ENCODE measurements at regions not wholly inside any gene's neighbourhood (a gene's known extent, or its start where the extent isn't known, plus 50 kb on each side); places are given as distances from the start of the nearest gene placed in this dataset.

GRCh38 chr2:13334545-13334944 is 617.8 kb downstream of the TRIB2 start:
- Histone ChIP-seq H2BK120ac (replicated peaks; ENCODE audit: low read depth, low read length) (no peak overlapping the region), H2BK15ac (ENCODE audit: low read length) (no peak overlapping the region), H2AK5ac (ENCODE audit: low read depth, low read length) (no peak overlapping the region), H2BK5ac (ENCODE audit: low read depth, low read length) (no peak overlapping the region), H2BK20ac (ENCODE audit: low read length) (no peak overlapping the region), H3K56ac (replicated peaks; ENCODE audit: insufficient read length, low read depth, low read length) (no peak overlapping the region), H3K4me1 (replicated peaks in 1 of 4; ENCODE audit: control insufficient read depth in 3 of 4, insufficient read depth in 4 of 4, low read length in 3 of 4) (no peaks in the 10 kb centered on the region), H3K36me3 (ENCODE audit: control insufficient read depth in 2 of 4, insufficient read depth in 4 of 4, low read length in 3 of 4) (no peaks in the 10 kb centered on the region), H3K23me2 (ENCODE audit: low read depth, low read length) (no peaks in the 10 kb centered on the region), H3K79me1 (ENCODE audit: low read depth, low read length) (no peaks in the 10 kb centered on the region), H3K18ac (ENCODE audit: extremely low read depth, low read length) (no peak overlapping the region), H3K23ac (ENCODE audit: insufficient read length) (no peak overlapping the region), H3K27me3 (replicated peaks in 1 of 4; ENCODE audit: control insufficient read depth in 3 of 4, extremely low read depth in 1 of 4, insufficient read depth in 3 of 4, low read length in 3 of 4) (no peaks in the 10 kb centered on the region), H2AFZ (ENCODE audit: low read length) (no peak overlapping the region), H3K9ac (replicated peaks in 1 of 4; ENCODE audit: extremely low read depth in 1 of 4, low read depth in 3 of 4, low read length in 3 of 4) (no peak overlapping the region), H3K79me2 (ENCODE audit: control insufficient read depth in 1 of 2, insufficient read depth in 2 of 2, low read length in 2 of 2) (no peaks in the 10 kb centered on the region), H4K91ac (replicated peaks; ENCODE audit: insufficient read length, low read length) (no peak overlapping the region), H4K20me1 (replicated peaks in 1 of 2; ENCODE audit: control insufficient read depth in 1 of 2, insufficient read depth in 2 of 2, low read length in 2 of 2) (no peaks in the 10 kb centered on the region), H3K4me3 (ENCODE audit: extremely low read depth in 1 of 4, insufficient read depth in 2 of 4, low read depth in 3 of 4, low read length in 4 of 4) (no peak overlapping the region), H4K5ac (ENCODE audit: insufficient read length, low read depth, low read length) (no peak overlapping the region), H3K9me3 (ENCODE audit: insufficient read depth in 2 of 2, low read depth in 1 of 2, low read length in 1 of 2) (peaks cover 5 to 13% of the 10 kb centered on the region in 2 experiments; a peak in 1 of 4 replicates), H3K27ac (ENCODE audit: low read depth, low read length) (no peak overlapping the region), H3K4ac (replicated peaks; ENCODE audit: insufficient read length, low read depth, low read length) (no peak overlapping the region), H3K4me2 (ENCODE audit: insufficient read depth in 1 of 2, low read depth in 2 of 2, low read length in 2 of 2) (no peak overlapping the region), H3K14ac (ENCODE audit: insufficient read length) (no peak overlapping the region), H2BK12ac (ENCODE audit: low read depth, low read length) (no peak overlapping the region), H4K8ac (ENCODE audit: extremely low read depth, insufficient read depth, low read length) (no peak overlapping the region)
- no peak for FAIRE-seq
- DNase-seq (ENCODE audit: low read depth in 1 of 2, low spot score in 2 of 2): no peak
- ChIA-PET POLR2A (ENCODE audit: partially characterized antibody) (no interaction called here), CTCF (ENCODE audit: partially characterized antibody) (no interaction called here)
- no peak for TF ChIP-seq CBX8 (IDR thresholded peaks at IDR 0.05; ENCODE audit: borderline replicate concordance, low read depth, low read length)
- TF ChIP-seq SIN3A (conservative IDR thresholded peaks at IDR 0.05 in 1 of 2, IDR thresholded peaks at IDR 0.05 in 1 of 2; ENCODE audit: low read depth in 1 of 2, low read length in 2 of 2): no peak
- TF ChIP-seq TAF1 (IDR thresholded peaks at IDR 0.05; ENCODE audit: low read depth, low read length): no peak
- TF ChIP-seq YY1 (IDR thresholded peaks at IDR 0.05; ENCODE audit: low read depth, low read length): no peak
- TF ChIP-seq TEAD4 (IDR thresholded peaks at IDR 0.05; ENCODE audit: low read depth, low read length): no peak
- TF ChIP-seq RAD21 (IDR thresholded peaks at IDR 0.05 in 1 of 2, conservative IDR thresholded peaks at IDR 0.05 in 1 of 2; ENCODE audit: low read depth in 2 of 2, low read length in 2 of 2): no peak
- no peak for TF ChIP-seq CTCF (IDR thresholded peaks at IDR 0.05; ENCODE audit: control extremely low read depth in 1 of 3, insufficient read depth in 1 of 3, low read depth in 1 of 3, low read length in 3 of 3)
- TF ChIP-seq MAFK (IDR thresholded peaks at IDR 0.05; ENCODE audit: low read depth, low read length): no peak
- TF ChIP-seq HDAC6 (IDR thresholded peaks at IDR 0.05; ENCODE audit: low read depth, low read length): no peak
- TF ChIP-seq ZNF274 (IDR thresholded peaks at IDR 0.05; ENCODE audit: borderline replicate concordance, extremely low read depth, low read length): no peak
- TF ChIP-seq CHD2 (IDR thresholded peaks at IDR 0.05; ENCODE audit: low read length): no peak
- no peak for TF ChIP-seq SP4 (IDR thresholded peaks at IDR 0.05; ENCODE audit: low read length)
- no peak for TF ChIP-seq EGR1 (IDR thresholded peaks at IDR 0.05; ENCODE audit: borderline replicate concordance, low read depth, low read length)
- no peak for TF ChIP-seq FOSL1 (IDR thresholded peaks at IDR 0.05; ENCODE audit: insufficient read depth, low read depth, low read length)

All from H1 (cell line).